Mesothelial cell of epicardium (in vitro differentiated cells): ENCODE measurements at regions not wholly inside any gene's neighbourhood (a gene's known extent, or its start where the extent isn't known, plus 50 kb on each side); places are given as distances from the start of the nearest gene placed in this dataset.
A peak's percentile ranks its signal among the peaks of the same experiment; 100 is the strongest.
"Not testable (repeated sequence)": the region's sequence is repeated elsewhere in the genome, so short reads cannot be mapped to it uniquely, and the experiment has no call there.

Experiments used
- DNase-seq, 2 experiments: peaks; one replicate each; pipeline ENCODE4 v3.0.0; 2021; ENCODE audit warnings: low spot score in 2 of 2; ENCODE audit not compliant: unreplicated experiment in 2 of 2
- H3K27ac Mint-ChIP-seq: 2 replicates; pipeline ENCODE4 v1.8.0; 2021; ENCODE audit warnings: mixed read lengths
- H3K27me3 Mint-ChIP-seq: 2 replicates; pipeline ENCODE4 v1.8.0; 2021; ENCODE audit warnings: low read depth, mixed read lengths
- H3K36me3 Mint-ChIP-seq: 2 replicates; pipeline ENCODE4 v1.8.0; 2021; ENCODE audit warnings: mixed read lengths
- H3K4me1 Mint-ChIP-seq: 2 replicates; pipeline ENCODE4 v1.8.0; 2021; ENCODE audit warnings: mixed read lengths
- H3K4me3 Mint-ChIP-seq: 2 replicates; pipeline ENCODE4 v1.8.0; 2021; ENCODE audit warnings: mild to moderate bottlenecking, moderate library complexity, mixed read lengths
- H3K9me3 Mint-ChIP-seq: 2 replicates; pipeline ENCODE4 v1.8.0; 2021; ENCODE audit warnings: mixed read lengths
- CTCF ChIP-seq: fragments of 200-600 bp; sonication (generic); IDR thresholded peaks from one replicate; pipeline ENCODE4 v1.5.0; 2021; ENCODE audit warnings: antibody characterized with exemption; ENCODE audit not compliant: unreplicated experiment

DNA sequence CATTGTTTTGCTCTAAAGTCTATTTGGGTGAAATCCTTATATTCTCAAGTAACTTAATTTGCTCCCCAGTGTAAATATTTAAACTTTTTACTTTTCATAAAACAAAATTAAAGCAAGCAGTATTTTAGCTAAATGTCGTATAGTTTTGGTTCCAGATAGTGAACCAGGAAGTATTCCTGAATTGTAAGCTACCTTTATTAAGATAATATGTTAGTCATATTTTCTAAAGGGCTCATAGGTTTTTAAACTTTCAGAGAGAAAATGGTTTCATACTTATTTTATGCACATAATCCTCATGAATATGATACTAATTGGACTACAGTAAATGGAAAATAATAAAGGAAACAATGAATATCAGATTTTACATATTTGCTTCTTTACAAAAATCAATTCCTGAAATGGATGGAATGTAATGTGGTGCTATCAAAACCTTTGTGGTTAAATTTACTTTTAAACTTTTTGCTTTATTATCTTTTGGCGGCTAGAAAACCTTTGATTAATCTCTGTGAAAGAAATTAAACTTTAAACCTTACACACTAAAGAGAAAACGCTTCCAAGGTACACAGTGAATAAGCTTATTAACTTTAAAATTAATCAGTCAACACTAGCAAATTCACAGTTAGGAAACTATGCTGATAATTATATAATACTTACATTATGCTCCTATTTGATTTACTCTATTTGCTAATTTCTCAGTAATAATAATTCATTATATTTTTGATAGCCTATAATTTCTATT, 76.6 kb upstream of the RHOBTB1 start:
- H3K36me3 Mint-ChIP-seq = no peaks in the 10 kb centered on the region
- no peak overlapping the region for H3K27ac Mint-ChIP-seq
- H3K4me1 Mint-ChIP-seq = peaks cover 28% of the 10 kb centered on the region
- H3K27me3 Mint-ChIP-seq = no peaks in the 10 kb centered on the region
- peaks cover 15% of the 10 kb centered on the region for H3K9me3 Mint-ChIP-seq
- H3K4me3 Mint-ChIP-seq = no peak overlapping the region
- no peak for DNase-seq
- no peak for TF ChIP-seq CTCF

- H3K9me3 Mint-ChIP-seq = peaks cover 15% of the 10 kb centered on the region
- no peak overlapping the region for H3K27ac Mint-ChIP-seq
- H3K36me3 Mint-ChIP-seq = no peaks in the 10 kb centered on the region
- TF ChIP-seq CTCF = no peak
- DNase-seq = no peak
- no peak overlapping the region for H3K4me3 Mint-ChIP-seq
- peaks cover 21% of the 10 kb centered on the region for H3K4me1 Mint-ChIP-seq
- H3K27me3 Mint-ChIP-seq = no peaks in the 10 kb centered on the region
Measured at GRCh38 chr10:61018146-61018545, 74.2 kb upstream of the RHOBTB1 start.

GRCh38 chr10:61016630-61017029, 72.6 kb upstream of the RHOBTB1 start:
- H3K4me1 Mint-ChIP-seq = peaks cover 20% of the 10 kb centered on the region
- peaks cover 15% of the 10 kb centered on the region for H3K9me3 Mint-ChIP-seq
- peak overlapping the region; percentile 7 for H3K27ac Mint-ChIP-seq
- H3K27me3 Mint-ChIP-seq = no peaks in the 10 kb centered on the region
- H3K4me3 Mint-ChIP-seq = no peak overlapping the region
- H3K36me3 Mint-ChIP-seq = no peaks in the 10 kb centered on the region
- DNase-seq = no peak
- TF ChIP-seq CTCF = no peak

DNA sequence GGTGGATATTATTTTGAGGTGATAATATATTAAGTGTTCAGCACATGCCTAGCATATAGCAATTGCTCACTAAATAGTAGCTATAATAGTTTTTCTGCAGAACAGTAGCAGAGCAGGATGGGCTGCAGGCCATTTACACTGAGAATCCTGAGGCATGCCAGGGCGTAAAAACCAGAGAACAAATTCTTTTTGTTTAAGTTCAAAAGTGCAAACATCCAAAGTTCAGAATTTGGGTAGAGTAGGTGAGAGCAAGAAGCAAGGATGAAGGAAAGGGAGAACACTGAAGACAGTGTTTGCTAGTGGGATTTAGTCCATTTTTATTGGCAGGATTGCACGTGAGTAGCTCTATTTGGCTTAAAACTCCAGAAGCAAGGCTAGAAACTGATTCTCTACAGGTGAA, 72.0 kb upstream of the RHOBTB1 start:
- Mint-ChIP-seq H3K4me3 (no peak overlapping the region), H3K27ac (peak overlapping the region; percentile 63), H3K4me1 (peaks cover 20% of the 10 kb centered on the region), H3K27me3 (no peaks in the 10 kb centered on the region), H3K36me3 (no peaks in the 10 kb centered on the region), H3K9me3 (peaks cover 15% of the 10 kb centered on the region)
- DNase-seq = no peak
- TF ChIP-seq CTCF = no peak

- no peak for TF ChIP-seq CTCF
- Mint-ChIP-seq H3K4me3 (no peak overlapping the region), H3K27me3 (no peaks in the 10 kb centered on the region), H3K9me3 (peaks cover 16% of the 10 kb centered on the region), H3K27ac (no peak overlapping the region), H3K4me1 (peaks cover 7% of the 10 kb centered on the region), H3K36me3 (peaks cover 1% of the 10 kb centered on the region)
- no peak for DNase-seq
Measured at GRCh38 chr10:61010863-61011262, 66.9 kb upstream of the RHOBTB1 start.

- not testable (repeated sequence) for H3K36me3 Mint-ChIP-seq
Measured at GRCh38 chr10:61003069-61003468, 59.1 kb upstream of the RHOBTB1 start.

More at GRCh38 chr10:61003069-61003468, 59.1 kb upstream of the RHOBTB1 start:
- peaks cover 10% of the 10 kb centered on the region for H3K4me1 Mint-ChIP-seq
- not testable (repeated sequence) for H3K27ac Mint-ChIP-seq, H3K27me3 Mint-ChIP-seq, H3K4me3 Mint-ChIP-seq, DNase-seq
- peaks cover 40% of the 10 kb centered on the region for H3K9me3 Mint-ChIP-seq
